B cell (primary cell): ENCODE measurements at regions not wholly inside any gene's neighbourhood (a gene's known extent, or its start where the extent isn't known, plus 50 kb on each side); places are given as distances from the start of the nearest gene placed in this dataset.

ENCODE experiments used
- ATAC-seq: fragments of 200-7000 bp; cut with Tn5 transposase; one replicate; pipeline ENCODE4 v1.10.0; 2021; ENCODE audit warnings: low read depth, mild to moderate bottlenecking, moderate number of reproducible peaks, moderate library complexity
- CTCF ChIA-PET: fragments of 350-600 bp; sonication (Branson Sonifier 250); formaldehyde crosslinking; loops from one replicate; lab custom pipeline; 2021; ENCODE audit warnings: antibody characterized with exemption, inconsistent platforms; lab: Charles Lee
- POLR2A ChIA-PET: fragments of 350-600 bp; sonication (Branson Sonifier 250); formaldehyde crosslinking; loops from one replicate; lab custom pipeline; 2021; ENCODE audit warnings: antibody characterized with exemption; lab: Charles Lee
- DNase-seq: peaks from one replicate; pipeline ENCODE4 v3.0.0; 2013
- H2AFZ ChIP-seq: 2 replicates; pipeline ENCODE4 v1.6.1; 2012; ENCODE audit warnings: mild to moderate bottlenecking, low read depth, low read length; ENCODE audit not compliant: insufficient read depth, poor library complexity, severe bottlenecking
- H3K27ac ChIP-seq, 2 donors: 1 replicate in 1 of 2; 2 replicates in 1 of 2; pipeline ENCODE4 v1.5.1; 2012 to 2013; ENCODE audit warnings: low read length in 2 of 2, mild to moderate bottlenecking in 2 of 2, moderate library complexity in 1 of 2
- H3K27me3 ChIP-seq, 4 experiments: fragments of 200-600 bp in 1 of 4; sonication (generic) in 1 of 4; replicated peaks in 1 of 4; 1 replicate in 2 of 4; 2 replicates in 2 of 4; pipeline versions ENCODE4 v1.6.1 to v1.7.0; 2013 to 2016; ENCODE audit warnings: low read length in 3 of 4, mild to moderate bottlenecking in 2 of 4, mixed read lengths in 1 of 4, moderate library complexity in 1 of 4; ENCODE audit not compliant: insufficient read depth in 4 of 4, control insufficient read depth in 3 of 4; ENCODE audit errors: control extremely low read depth in 1 of 4
- H3K36me3 ChIP-seq, 2 experiments: replicated peaks in 1 of 2; 1 replicate in 1 of 2; 2 replicates in 1 of 2; pipeline versions ENCODE4 v1.6.1 to v1.7.1; 2013; ENCODE audit warnings: low read length in 1 of 2; ENCODE audit not compliant: insufficient read depth in 2 of 2, control insufficient read depth in 1 of 2; ENCODE audit errors: control extremely low read depth in 1 of 2, extremely low read depth in 1 of 2
- H3K4me1 ChIP-seq, 2 donors: fragments of 200-600 bp in 1 of 2; sonication (generic) in 1 of 2; 1 replicate in 1 of 2; 2 replicates in 1 of 2; pipeline versions ENCODE4 v1.5.1 to v1.6.1; 2013 to 2017; ENCODE audit warnings: low read length in 2 of 2; ENCODE audit not compliant: control insufficient read depth in 2 of 2, insufficient read depth in 2 of 2
- H3K4me2 ChIP-seq: replicated peaks from 2 replicates; pipeline ENCODE3; 2012; ENCODE audit warnings: mild to moderate bottlenecking, low read depth, low read length; ENCODE audit not compliant: poor library complexity, severe bottlenecking
- H3K4me3 ChIP-seq, 5 experiments: fragments of 200-600 bp in 1 of 5; sonication (generic) in 1 of 5; 1 replicate in 3 of 5; 2 replicates in 2 of 5; pipeline versions ENCODE4 v1.5.1 to v1.7.0; 2011 to 2016; ENCODE audit warnings: low read length in 4 of 5, mild to moderate bottlenecking in 4 of 5, low read depth in 2 of 5, control low read depth in 1 of 5, moderate library complexity in 1 of 5; ENCODE audit not compliant: insufficient read depth in 1 of 5; ENCODE audit errors: control extremely low read depth in 1 of 5, extremely low read depth in 1 of 5
- H3K79me2 ChIP-seq: fragments of 200-600 bp; sonication (generic); one replicate; pipeline ENCODE4 v1.6.0; 2016; ENCODE audit warnings: low read length; ENCODE audit not compliant: control insufficient read depth, insufficient read depth
- H3K9ac ChIP-seq: fragments of 200-600 bp; sonication (generic); 2 replicates; pipeline ENCODE4 v1.6.1; 2017; ENCODE audit warnings: mild to moderate bottlenecking, low read length, moderate library complexity
- H3K9me3 ChIP-seq, 3 donors: one replicate each; pipeline versions ENCODE4 v1.6.1 to v1.7.1; 2013; ENCODE audit warnings: low read length in 2 of 3; ENCODE audit not compliant: control insufficient read depth in 2 of 3, insufficient read depth in 1 of 3; ENCODE audit errors: control extremely low read depth in 1 of 3
- H4K20me1 ChIP-seq: 2 replicates; pipeline ENCODE4 v1.6.0; 2012; ENCODE audit warnings: mild to moderate bottlenecking, low read length; ENCODE audit not compliant: insufficient read depth, control insufficient read depth, poor library complexity, severe bottlenecking
- H3K27ac Mint-ChIP-seq: one replicate; pipeline ENCODE4 v1.8.0; 2021; ENCODE audit warnings: mixed read lengths
- H3K27me3 Mint-ChIP-seq: one replicate; pipeline ENCODE4 v1.8.0; 2021; ENCODE audit warnings: mixed read lengths
- H3K4me1 Mint-ChIP-seq: one replicate; pipeline ENCODE4 v1.8.0; 2021; ENCODE audit warnings: mixed read lengths
- H3K4me3 Mint-ChIP-seq: one replicate; pipeline ENCODE4 v1.8.0; 2021; ENCODE audit warnings: mixed read lengths
- H3K9me3 Mint-ChIP-seq: one replicate; pipeline ENCODE4 v1.8.0; 2022; ENCODE audit warnings: mixed read lengths; ENCODE audit not compliant: insufficient read depth
- EZH2 ChIP-seq: IDR thresholded peaks from 2 replicates; pipeline ENCODE4 v1.6.1; 2012; ENCODE audit warnings: borderline replicate concordance, low read depth, mild to moderate bottlenecking, moderate library complexity, low read length; ENCODE audit not compliant: insufficient read depth, poor library complexity, severe bottlenecking
- WGBS: methylation state at CpG from one replicate; pipeline ENCODE4 v1.1.5; 2013; ENCODE audit warnings: missing lambda C conversion rate; ENCODE audit not compliant: insufficient coverage; 5-methylcytosine and 5-hydroxymethylcytosine counted together
- intact Hi-C: fragments of 100-400 bp; cut with micrococcal nuclease; formaldehyde crosslinking; loops from one replicate; pipeline ENCODE4 v1.10.0; 2022
- TF ChIP-seq, protein P1 (sequence below): fragments of 200-600 bp; IDR thresholded peaks from one replicate; pipeline ENCODE4 v1.8.0; 2022; ENCODE audit warnings: antibody characterized with exemption, mild to moderate bottlenecking

DNA sequence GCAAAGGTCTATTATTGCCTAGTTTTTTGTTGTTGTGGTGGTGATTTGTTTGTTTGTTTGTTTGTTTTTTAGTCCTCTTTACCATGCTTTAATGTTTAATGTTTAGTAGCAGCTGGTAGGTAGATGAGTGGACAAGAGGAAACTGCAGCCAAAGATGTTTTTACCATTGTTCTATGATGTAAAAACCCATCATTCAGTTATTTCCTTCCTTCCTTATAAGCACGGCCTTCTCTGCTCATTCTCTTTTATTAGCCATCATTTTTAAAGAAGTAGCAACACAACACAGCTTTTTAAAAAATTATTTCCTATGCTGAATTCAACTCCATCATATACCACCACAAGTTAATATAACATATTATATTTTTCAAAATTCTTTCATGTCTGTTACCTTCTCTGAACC lies 58.5 kb upstream of the BOC start:
- Mint-ChIP-seq H3K4me3 (no peak overlapping the region), H3K9me3 (no peaks in the 10 kb centered on the region), H3K27me3 (peaks cover 5% of the 10 kb centered on the region), H3K4me1 (peaks cover 7% of the 10 kb centered on the region), H3K27ac (no peak overlapping the region)
- Histone ChIP-seq H3K4me2 (no peak overlapping the region), H4K20me1 (no peaks in the 10 kb centered on the region), H3K27me3 (no peaks in the 10 kb centered on the region), H3K79me2 (no peaks in the 10 kb centered on the region), H3K36me3 (no peaks in the 10 kb centered on the region), H3K9ac (no peak overlapping the region), H2AFZ (no peak overlapping the region), H3K9me3 (no peaks in the 10 kb centered on the region), H3K4me3 (no peak overlapping the region), H3K4me1 (no peaks in the 10 kb centered on the region), H3K27ac (no peak overlapping the region)
- ChIA-PET POLR2A (no interaction called here), CTCF (no interaction called here)
- WGBS = 20% methylated on average over 1 of the region's 1 CpG
- intact Hi-C loops = no loop called here
- no peak for ATAC-seq
- no peak for DNase-seq
- TF ChIP-seq EZH2 = no peak

DNA sequence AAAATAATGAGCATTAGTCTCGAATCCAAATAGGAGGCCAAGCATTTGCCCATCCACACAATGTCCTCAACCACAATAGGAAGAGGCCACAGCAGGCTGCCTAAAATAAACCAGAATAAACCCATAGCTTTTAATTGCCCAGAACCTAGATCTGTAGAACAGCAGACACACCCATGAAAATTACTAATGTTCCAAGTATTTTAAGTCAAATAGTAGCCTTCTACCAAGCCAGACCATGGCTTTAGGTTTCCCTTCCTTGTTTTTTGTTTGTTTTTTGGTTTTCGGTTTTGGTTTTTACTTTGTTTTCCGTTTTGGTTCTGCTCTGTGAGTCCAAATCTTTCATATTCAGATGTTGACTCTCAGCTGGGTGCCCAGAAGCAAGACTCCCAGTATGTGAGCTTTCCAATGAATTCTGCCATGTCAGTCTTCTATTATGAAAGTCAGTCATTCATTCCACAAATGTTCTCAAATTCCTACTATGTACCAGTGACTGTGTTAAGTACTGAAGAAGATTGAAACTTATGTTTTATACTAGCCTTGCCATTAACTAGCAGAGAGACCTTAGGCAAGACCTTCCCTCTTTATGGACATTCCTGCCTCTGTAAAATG lies 57.8 kb upstream of the BOC start:
- H3K36me3 ChIP-seq = no peaks in the 10 kb centered on the region
- H3K27me3 ChIP-seq = no peaks in the 10 kb centered on the region
- DNase-seq (no peak), ATAC-seq (no peak)
- H3K79me2 ChIP-seq = no peaks in the 10 kb centered on the region
- no peak overlapping the region for H2AFZ ChIP-seq
- Mint-ChIP-seq H3K4me1 (peaks cover 7% of the 10 kb centered on the region), H3K4me3 (no peak overlapping the region), H3K27me3 (peaks cover 5% of the 10 kb centered on the region), H3K27ac (no peak overlapping the region), H3K9me3 (no peaks in the 10 kb centered on the region)
- H3K4me2 ChIP-seq = no peak overlapping the region
- WGBS = 79% methylated on average over 2 of the region's 3 CpGs
- no peak overlapping the region for H3K9ac ChIP-seq
- H3K4me3 ChIP-seq = no peak overlapping the region
- no peaks in the 10 kb centered on the region for H3K4me1 ChIP-seq
- CTCF ChIA-PET = no interaction called here
- no peaks in the 10 kb centered on the region for H4K20me1 ChIP-seq
- TF ChIP-seq EZH2 = no peak
- TF ChIP-seq, protein P1, sequence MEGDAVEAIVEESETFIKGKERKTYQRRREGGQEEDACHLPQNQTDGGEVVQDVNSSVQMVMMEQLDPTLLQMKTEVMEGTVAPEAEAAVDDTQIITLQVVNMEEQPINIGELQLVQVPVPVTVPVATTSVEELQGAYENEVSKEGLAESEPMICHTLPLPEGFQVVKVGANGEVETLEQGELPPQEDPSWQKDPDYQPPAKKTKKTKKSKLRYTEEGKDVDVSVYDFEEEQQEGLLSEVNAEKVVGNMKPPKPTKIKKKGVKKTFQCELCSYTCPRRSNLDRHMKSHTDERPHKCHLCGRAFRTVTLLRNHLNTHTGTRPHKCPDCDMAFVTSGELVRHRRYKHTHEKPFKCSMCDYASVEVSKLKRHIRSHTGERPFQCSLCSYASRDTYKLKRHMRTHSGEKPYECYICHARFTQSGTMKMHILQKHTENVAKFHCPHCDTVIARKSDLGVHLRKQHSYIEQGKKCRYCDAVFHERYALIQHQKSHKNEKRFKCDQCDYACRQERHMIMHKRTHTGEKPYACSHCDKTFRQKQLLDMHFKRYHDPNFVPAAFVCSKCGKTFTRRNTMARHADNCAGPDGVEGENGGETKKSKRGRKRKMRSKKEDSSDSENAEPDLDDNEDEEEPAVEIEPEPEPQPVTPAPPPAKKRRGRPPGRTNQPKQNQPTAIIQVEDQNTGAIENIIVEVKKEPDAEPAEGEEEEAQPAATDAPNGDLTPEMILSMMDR = no peak
- POLR2A ChIA-PET = no interaction called here
- no peaks in the 10 kb centered on the region for H3K9me3 ChIP-seq
- intact Hi-C loops = no loop called here
- no peak overlapping the region for H3K27ac ChIP-seq
